ENCODE measurements at regions not wholly inside any gene's neighbourhood (a gene's known extent, or its start where the extent isn't known, plus 50 kb on each side); places are given as distances from the start of the nearest gene placed in this dataset.

GRCh38 chr5:3129252-3129651 is 377.8 kb upstream of the IRX2 start:
- no peak for DNase-seq

- no peak for DNase-seq
Observed at GRCh38 chr5:3127423-3127911, 376.0 kb upstream of the IRX2 start.

GRCh38 chr5:3126639-3127038 is 375.2 kb upstream of the IRX2 start:
- no peak for DNase-seq

GRCh38 chr5:3124410-3124809 is 372.9 kb upstream of the IRX2 start:
- no peak for DNase-seq

GRCh38 chr5:3123763-3124157 is 372.3 kb upstream of the IRX2 start:
- DNase-seq: no peak

- no peak for DNase-seq
Observed at GRCh38 chr5:3122985-3123762, 371.7 kb upstream of the IRX2 start.

GRCh38 chr5:3122216-3122615 is 370.7 kb upstream of the IRX2 start:
- DNase-seq: no peak

- DNase-seq: no peak
Observed at GRCh38 chr5:3121813-3122212, 370.3 kb upstream of the IRX2 start.

- no peak for DNase-seq
Observed at GRCh38 chr5:3120028-3120427, 368.6 kb upstream of the IRX2 start.

- DNase-seq: no peak
Observed at GRCh38 chr5:3119435-3119834, 368.0 kb upstream of the IRX2 start.

- DNase-seq: no peak
Observed at GRCh38 chr5:3118340-3118739, 366.9 kb upstream of the IRX2 start.

- no peak for DNase-seq
Observed at GRCh38 chr5:3116366-3116765, 364.9 kb upstream of the IRX2 start.

- no peak for DNase-seq
Observed at GRCh38 chr5:3114467-3114866, 363.0 kb upstream of the IRX2 start.

GRCh38 chr5:3110371-3110770 is 358.9 kb upstream of the IRX2 start:
- no peak for DNase-seq

GRCh38 chr5:3107156-3107611 is 355.7 kb upstream of the IRX2 start:
- DNase-seq: peak; percentile 68

- no peak for DNase-seq
Observed at GRCh38 chr5:3105581-3105980, 354.1 kb upstream of the IRX2 start.

GRCh38 chr5:3105172-3105571 is 353.7 kb upstream of the IRX2 start:
- no peak for DNase-seq

GRCh38 chr5:3104429-3105060 is 353.1 kb upstream of the IRX2 start:
- DNase-seq: no peak

GRCh38 chr5:3103262-3103811 is 351.9 kb upstream of the IRX2 start:
- no peak for DNase-seq

- DNase-seq: no peak
Observed at GRCh38 chr5:3102531-3102930, 351.1 kb upstream of the IRX2 start.

GRCh38 chr5:3101561-3101960 is 350.1 kb upstream of the IRX2 start:
- no peak for DNase-seq

GRCh38 chr5:3100921-3101551 is 349.6 kb upstream of the IRX2 start:
- no peak for DNase-seq

- no peak for DNase-seq
Observed at GRCh38 chr5:3099954-3100353, 348.5 kb upstream of the IRX2 start.

GRCh38 chr5:3099526-3099925 is 348.0 kb upstream of the IRX2 start:
- no peak for DNase-seq
